ENCODE measurements at regions not wholly inside any gene's neighbourhood (a gene's known extent, or its start where the extent isn't known, plus 50 kb on each side); places are given as distances from the start of the nearest gene placed in this dataset.

GRCh38 chr16:72372087-72373045, 200.4 kb upstream of the PMFBP1 start:
- TF ChIP-seq CTCF (conservative IDR thresholded peaks at IDR 0.05): no peak
- no peak for TF ChIP-seq ZFX (IDR thresholded peaks at IDR 0.05)

Data from C4-2B (cell line).